CD14-positive monocyte (primary cell): ENCODE measurements at regions not wholly inside any gene's neighbourhood (a gene's known extent, or its start where the extent isn't known, plus 50 kb on each side); places are given as distances from the start of the nearest gene placed in this dataset.

Source experiments
- DNase-seq, 3 donors: peaks; one replicate each; pipeline ENCODE4 v3.0.0-alpha.2; 2011 to 2022
- H2AFZ ChIP-seq: 2 replicates; pipeline ENCODE4 v1.6.0; 2012; ENCODE audit warnings: mild to moderate bottlenecking, low read depth, low read length, inconsistent platforms; ENCODE audit not compliant: insufficient read depth, poor library complexity, severe bottlenecking
- H3K27ac ChIP-seq, 2 donors: 1 replicate in 1 of 2; 2 replicates in 1 of 2; pipeline ENCODE4 v1.5.1; 2012 to 2013; ENCODE audit warnings: low read length in 2 of 2, control low read depth in 1 of 2, inconsistent platforms in 1 of 2, low read depth in 1 of 2, mild to moderate bottlenecking in 1 of 2
- H3K27me3 ChIP-seq, 2 donors: one replicate each; pipeline versions ENCODE4 v1.6.0 to v1.6.1; 2011 to 2013; ENCODE audit warnings: low read length in 2 of 2; ENCODE audit not compliant: control insufficient read depth in 2 of 2, insufficient read depth in 2 of 2
- H3K36me3 ChIP-seq, 2 donors: replicated peaks in 1 of 2; 1 replicate in 1 of 2; 2 replicates in 1 of 2; pipeline versions ENCODE4 v1.5.1 to v1.6.1; 2012 to 2013; ENCODE audit warnings: low read length in 2 of 2, control low read depth in 1 of 2, inconsistent platforms in 1 of 2, mild to moderate bottlenecking in 1 of 2; ENCODE audit not compliant: insufficient read depth in 2 of 2, control insufficient read depth in 1 of 2
- H3K4me1 ChIP-seq, 2 donors: 1 replicate in 1 of 2; 2 replicates in 1 of 2; pipeline versions ENCODE4 v1.5.1 to v1.6.1; 2012 to 2013; ENCODE audit warnings: low read length in 2 of 2, control low read depth in 1 of 2, inconsistent platforms in 1 of 2, mild to moderate bottlenecking in 1 of 2, moderate library complexity in 1 of 2; ENCODE audit not compliant: insufficient read depth in 2 of 2, control insufficient read depth in 1 of 2
- H3K4me2 ChIP-seq: replicated peaks from 2 replicates; pipeline ENCODE3; 2012; ENCODE audit warnings: low read length, moderate library complexity, mild to moderate bottlenecking; ENCODE audit not compliant: poor library complexity, severe bottlenecking; ENCODE audit errors: extremely low read depth
- H3K4me3 ChIP-seq, 3 experiments: fragments of 200-600 bp in 1 of 3; sonication (generic) in 1 of 3; replicated peaks in 1 of 3; 1 replicate in 2 of 3; 2 replicates in 1 of 3; pipeline ENCODE4 v1.5.1; 2011 to 2013; ENCODE audit warnings: low read length in 3 of 3, mild to moderate bottlenecking in 3 of 3, control low read depth in 2 of 3, low read depth in 2 of 3, inconsistent platforms in 1 of 3, moderate library complexity in 1 of 3
- H3K79me2 ChIP-seq: 2 replicates; pipeline ENCODE4 v1.6.0; 2012; ENCODE audit warnings: mild to moderate bottlenecking, control low read depth, inconsistent platforms, low read length, moderate library complexity; ENCODE audit not compliant: insufficient read depth
- H3K9ac ChIP-seq: 2 replicates; pipeline ENCODE4 v1.6.0; 2017; ENCODE audit warnings: low read length, mild to moderate bottlenecking; ENCODE audit not compliant: insufficient read depth, poor library complexity, severe bottlenecking
- H3K9me3 ChIP-seq, 2 donors: replicated peaks in 1 of 2; 1 replicate in 1 of 2; 2 replicates in 1 of 2; pipeline versions ENCODE4 v1.5.1 to v1.6.1; 2012 to 2013; ENCODE audit warnings: low read length in 2 of 2, control low read depth in 1 of 2; ENCODE audit not compliant: control insufficient read depth in 1 of 2, insufficient read depth in 1 of 2
- H4K20me1 ChIP-seq: 2 replicates; pipeline ENCODE4 v1.6.0; 2012; ENCODE audit warnings: mild to moderate bottlenecking, low read length, control low read depth, moderate library complexity; ENCODE audit not compliant: insufficient read depth
- H3K27ac Mint-ChIP-seq, 7 donors: one replicate each; pipeline ENCODE4 v1.8.0; 2020; ENCODE audit warnings: mild to moderate bottlenecking in 7 of 7, mixed read lengths in 7 of 7, moderate library complexity in 6 of 7, inconsistent platforms in 2 of 7
- H3K27me3 Mint-ChIP-seq, 3 donors: one replicate each; pipeline ENCODE4 v1.8.0; 2021 to 2022; ENCODE audit warnings: low read depth in 3 of 3, mild to moderate bottlenecking in 3 of 3, mixed read lengths in 3 of 3, moderate library complexity in 3 of 3, inconsistent platforms in 1 of 3
- H3K36me3 Mint-ChIP-seq, 2 donors: one replicate each; pipeline ENCODE4 v1.8.0; 2020; ENCODE audit warnings: mixed read lengths in 2 of 2, inconsistent platforms in 1 of 2, mild to moderate bottlenecking in 1 of 2
- H3K4me1 Mint-ChIP-seq: one replicate; pipeline ENCODE4 v1.8.0; 2020; ENCODE audit warnings: mild to moderate bottlenecking, mixed read lengths
- H3K4me3 Mint-ChIP-seq, 2 donors: one replicate each; pipeline ENCODE4 v1.8.0; 2020; ENCODE audit warnings: mild to moderate bottlenecking in 2 of 2, mixed read lengths in 2 of 2, moderate library complexity in 1 of 2
- H3K9me3 Mint-ChIP-seq, 7 donors: one replicate each; pipeline ENCODE4 v1.8.0; 2020 to 2022; ENCODE audit warnings: mixed read lengths in 7 of 7, mild to moderate bottlenecking in 6 of 7, moderate library complexity in 6 of 7, inconsistent platforms in 2 of 7
- WGBS: methylation state at CpG from one replicate; pipeline ENCODE4 v1.1.5; 2013; ENCODE audit warnings: missing lambda C conversion rate; ENCODE audit not compliant: insufficient coverage; 5-methylcytosine and 5-hydroxymethylcytosine counted together
- intact Hi-C, 2 donors: fragments of 100-400 bp; cut with micrococcal nuclease; formaldehyde crosslinking; loops; one replicate each; pipeline versions ENCODE4 v1.15.0 to v1.15.1; 2023
- TF ChIP-seq, protein P1 (sequence below): fragments of 200-600 bp; IDR thresholded peaks from one replicate; pipeline ENCODE4 v1.8.0; 2022; ENCODE audit warnings: antibody characterized with exemption, mild to moderate bottlenecking

DNA sequence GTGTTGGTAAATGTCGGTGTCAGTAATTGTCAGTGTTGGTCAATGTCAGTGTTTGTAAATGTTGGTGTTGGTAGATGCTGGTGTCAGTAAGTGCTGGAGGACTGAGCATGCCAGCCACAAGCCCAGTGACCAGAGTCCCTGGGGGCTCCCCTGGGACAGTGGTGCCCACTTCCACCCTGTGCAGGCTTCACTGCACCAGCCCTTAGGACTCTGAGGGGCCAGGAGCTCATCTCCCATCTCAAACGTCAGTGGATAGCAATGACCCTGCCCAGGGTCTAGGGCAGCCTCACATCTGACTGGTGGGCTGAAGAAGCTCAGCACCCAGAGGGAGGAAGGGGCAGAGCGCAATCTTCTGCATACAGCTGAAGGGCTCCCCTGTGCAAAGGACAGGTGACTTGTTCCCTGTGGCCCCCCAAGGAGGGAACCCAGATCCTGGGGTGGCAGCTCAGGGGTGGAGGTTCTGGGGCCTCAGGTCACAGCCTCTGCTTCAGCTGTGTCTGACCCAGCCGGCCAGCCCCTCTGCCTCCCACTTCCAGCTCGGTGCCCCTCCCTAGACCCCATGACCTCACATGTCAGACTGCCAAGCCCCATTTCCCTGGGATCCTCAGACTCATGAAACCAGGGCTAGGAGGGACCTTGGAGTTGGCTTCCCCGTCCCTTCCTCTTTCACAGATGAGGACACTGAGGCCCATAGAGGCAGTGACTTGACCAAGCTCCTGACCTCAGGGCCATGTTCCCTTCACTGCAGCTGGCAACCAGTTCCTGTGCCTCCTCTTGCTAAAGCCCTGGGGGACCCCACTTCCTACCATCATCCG lies 138.4 kb downstream of the CRYBB2 start:
- 84% methylated on average over 4 of the region's 7 CpGs for WGBS
- H3K9me3 Mint-ChIP-seq: peaks cover 0 to 3% (median 0%) of the 10 kb centered on the region in 7 donors

DNA sequence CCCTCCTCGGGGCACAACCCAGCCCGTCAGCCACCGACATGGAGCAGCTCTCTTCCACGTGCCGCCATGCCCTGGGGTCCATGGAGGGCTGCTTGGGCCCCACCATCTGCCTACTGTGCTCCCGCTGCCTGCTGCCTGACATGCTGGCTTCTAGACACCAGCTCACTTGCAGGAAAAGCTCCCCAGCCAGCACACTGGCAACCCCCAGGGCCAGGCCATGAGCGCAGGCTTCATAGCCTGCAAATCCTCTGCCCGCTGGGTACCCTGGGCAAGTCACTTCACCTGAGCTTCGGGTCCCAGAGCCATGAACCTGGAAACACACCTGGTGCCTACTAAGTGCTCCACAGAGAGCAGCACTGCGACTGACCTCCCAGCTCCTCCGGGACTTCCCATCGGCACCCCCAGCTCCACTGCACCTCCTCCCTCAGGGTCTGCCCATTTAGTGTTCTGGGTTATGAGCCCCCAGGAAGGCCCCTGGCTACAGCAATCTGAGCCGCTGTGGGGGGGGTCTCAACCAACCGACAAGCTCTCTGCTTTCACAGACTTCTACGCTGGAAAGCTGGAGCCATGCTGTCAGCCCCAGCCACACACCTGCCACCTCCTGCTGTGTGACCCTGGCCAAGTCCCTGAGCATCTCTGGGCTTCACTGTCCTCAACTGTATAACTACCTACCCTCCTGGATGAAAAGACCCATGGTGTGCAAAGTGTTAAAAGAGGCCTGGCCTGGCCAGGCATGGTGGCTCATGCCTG lies 139.2 kb downstream of the CRYBB2 start:
- Mint-ChIP-seq H3K4me1 (peaks cover 2% of the 10 kb centered on the region), H3K27ac (peak overlapping the region in 1 of 7 donors; percentile 64), H3K4me3 (no peak overlapping the region), H3K27me3 (peaks cover 0 to 2% (median 0%) of the 10 kb centered on the region in 3 donors), H3K9me3 (peaks cover 0 to 3% (median 0%) of the 10 kb centered on the region in 7 donors), H3K36me3 (peaks cover 61 to 71% of the 10 kb centered on the region in 2 donors)
- intact Hi-C loops: no loop called here
- H3K9ac ChIP-seq: no peak overlapping the region
- no peak for DNase-seq
- peaks cover 27% of the 10 kb centered on the region for H4K20me1 ChIP-seq
- H3K27me3 ChIP-seq: no peaks in the 10 kb centered on the region
- H3K4me2 ChIP-seq: no peak overlapping the region
- no peak overlapping the region for H3K27ac ChIP-seq
- 88% methylated on average over 15 of the region's 15 CpGs for WGBS
- no peak overlapping the region for H3K4me3 ChIP-seq
- peaks cover 7% of the 10 kb centered on the region for H3K79me2 ChIP-seq
- H2AFZ ChIP-seq: no peak overlapping the region
- H3K4me1 ChIP-seq: no peaks in the 10 kb centered on the region
- H3K9me3 ChIP-seq: no peaks in the 10 kb centered on the region
- TF ChIP-seq, protein P1, sequence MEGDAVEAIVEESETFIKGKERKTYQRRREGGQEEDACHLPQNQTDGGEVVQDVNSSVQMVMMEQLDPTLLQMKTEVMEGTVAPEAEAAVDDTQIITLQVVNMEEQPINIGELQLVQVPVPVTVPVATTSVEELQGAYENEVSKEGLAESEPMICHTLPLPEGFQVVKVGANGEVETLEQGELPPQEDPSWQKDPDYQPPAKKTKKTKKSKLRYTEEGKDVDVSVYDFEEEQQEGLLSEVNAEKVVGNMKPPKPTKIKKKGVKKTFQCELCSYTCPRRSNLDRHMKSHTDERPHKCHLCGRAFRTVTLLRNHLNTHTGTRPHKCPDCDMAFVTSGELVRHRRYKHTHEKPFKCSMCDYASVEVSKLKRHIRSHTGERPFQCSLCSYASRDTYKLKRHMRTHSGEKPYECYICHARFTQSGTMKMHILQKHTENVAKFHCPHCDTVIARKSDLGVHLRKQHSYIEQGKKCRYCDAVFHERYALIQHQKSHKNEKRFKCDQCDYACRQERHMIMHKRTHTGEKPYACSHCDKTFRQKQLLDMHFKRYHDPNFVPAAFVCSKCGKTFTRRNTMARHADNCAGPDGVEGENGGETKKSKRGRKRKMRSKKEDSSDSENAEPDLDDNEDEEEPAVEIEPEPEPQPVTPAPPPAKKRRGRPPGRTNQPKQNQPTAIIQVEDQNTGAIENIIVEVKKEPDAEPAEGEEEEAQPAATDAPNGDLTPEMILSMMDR: no peak
- peaks cover 58 to 71% of the 10 kb centered on the region in 2 donors for H3K36me3 ChIP-seq

More for the DNA sequence above, 138.4 kb downstream of the CRYBB2 start:
- peaks cover 23% of the 10 kb centered on the region for H4K20me1 ChIP-seq
- H3K4me3 ChIP-seq: no peak overlapping the region
- no peak overlapping the region for H3K4me2 ChIP-seq
- no peak overlapping the region for H3K4me3 Mint-ChIP-seq
- peaks cover 61 to 79% of the 10 kb centered on the region in 2 donors for H3K36me3 ChIP-seq
- no peak overlapping the region for H3K9ac ChIP-seq
- TF ChIP-seq, protein P1: no peak
- H3K36me3 Mint-ChIP-seq: peaks cover 63 to 76% of the 10 kb centered on the region in 2 donors
- DNase-seq: no peak
- no peak overlapping the region for H2AFZ ChIP-seq
- H3K79me2 ChIP-seq: peaks cover 7% of the 10 kb centered on the region
- peaks cover 2% of the 10 kb centered on the region for H3K4me1 Mint-ChIP-seq
- no peaks in the 10 kb centered on the region for H3K4me1 ChIP-seq
- H3K9me3 ChIP-seq: no peaks in the 10 kb centered on the region
- intact Hi-C loops: no loop called here
- peak overlapping the region in 2 of 7 donors; percentile 2 to 18 for H3K27ac Mint-ChIP-seq
- no peak overlapping the region for H3K27ac ChIP-seq
- peaks cover 0 to 2% (median 0%) of the 10 kb centered on the region in 3 donors for H3K27me3 Mint-ChIP-seq
- H3K27me3 ChIP-seq: no peaks in the 10 kb centered on the region
